ENCODE measurements at regions not wholly inside any gene's neighbourhood (a gene's known extent, or its start where the extent isn't known, plus 50 kb on each side); places are given as distances from the start of the nearest gene placed in this dataset.
"Not testable (repeated sequence)": the region's sequence is repeated elsewhere in the genome, so short reads cannot be mapped to it uniquely, and the experiment has no call there.

GRCh38 chr4:4644277-4644676 is 102.4 kb upstream of the STX18 start:
- TF ChIP-seq CTCF (IDR thresholded peaks at IDR 0.05; ENCODE audit: low read depth, low read length, poor library complexity, severe bottlenecking); EZH2phosphoT487 (IDR thresholded peaks at IDR 0.05; ENCODE audit: borderline replicate concordance, low read length): not testable (repeated sequence)
